KG1 (cell line): ENCODE measurements at regions not wholly inside any gene's neighbourhood (a gene's known extent, or its start where the extent isn't known, plus 50 kb on each side); places are given as distances from the start of the nearest gene placed in this dataset.

Experiments used
- DNase-seq: peaks from one replicate; lab custom pipeline; 2025; lab: John Stamatoyannopoulos, UW

- no peak for DNase-seq
Observed at GRCh38 chr4:111800551-111800950, 344.7 kb upstream of the FAM241A start.

- no peak for DNase-seq
Observed at GRCh38 chr4:111802191-111802590, 343.1 kb upstream of the FAM241A start.

GRCh38 chr4:111806331-111806730 is 338.9 kb upstream of the FAM241A start:
- no peak for DNase-seq

- DNase-seq, result no peak
Observed at GRCh38 chr4:111807576-111807975, 337.7 kb upstream of the FAM241A start.

GRCh38 chr4:111808174-111808573 is 337.1 kb upstream of the FAM241A start:
- no peak for DNase-seq

GRCh38 chr4:111811661-111812060 is 333.6 kb upstream of the FAM241A start:
- DNase-seq, result no peak

- DNase-seq, result no peak
Observed at GRCh38 chr4:111812114-111812513, 333.1 kb upstream of the FAM241A start.

GRCh38 chr4:111812760-111813159 is 332.5 kb upstream of the FAM241A start:
- DNase-seq, result no peak

- no peak for DNase-seq
Observed at GRCh38 chr4:111813555-111814140, 331.6 kb upstream of the FAM241A start.

GRCh38 chr4:111814961-111815360 is 330.3 kb upstream of the FAM241A start:
- no peak for DNase-seq

- DNase-seq, result no peak
Observed at GRCh38 chr4:111821342-111821741, 323.9 kb upstream of the FAM241A start.

- DNase-seq, result no peak
Observed at GRCh38 chr4:111836601-111837000, 308.7 kb upstream of the FAM241A start.

GRCh38 chr4:111837761-111838160 is 307.5 kb upstream of the FAM241A start:
- DNase-seq, result no peak

- no peak for DNase-seq
Observed at GRCh38 chr4:111838406-111838930, 306.8 kb upstream of the FAM241A start.

- DNase-seq, result no peak
Observed at GRCh38 chr4:111839141-111839540, 306.1 kb upstream of the FAM241A start.

GRCh38 chr4:111842336-111842735 is 302.9 kb upstream of the FAM241A start:
- DNase-seq, result no peak

GRCh38 chr4:111847296-111848008 is 297.8 kb upstream of the FAM241A start:
- no peak for DNase-seq

GRCh38 chr4:111849746-111850284 is 295.4 kb upstream of the FAM241A start:
- no peak for DNase-seq

- no peak for DNase-seq
Observed at GRCh38 chr4:111854494-111855087, 290.7 kb upstream of the FAM241A start.

- no peak for DNase-seq
Observed at GRCh38 chr4:111855308-111855707, 289.9 kb upstream of the FAM241A start.

- no peak for DNase-seq
Observed at GRCh38 chr4:111864066-111864465, 281.2 kb upstream of the FAM241A start.

GRCh38 chr4:111869339-111869738 is 275.9 kb upstream of the FAM241A start:
- no peak for DNase-seq

- DNase-seq, result no peak
Observed at GRCh38 chr4:111871802-111872201, 273.5 kb upstream of the FAM241A start.
